OCI-LY7 (cell line): ENCODE measurements at regions not wholly inside any gene's neighbourhood (a gene's known extent, or its start where the extent isn't known, plus 50 kb on each side); places are given as distances from the start of the nearest gene placed in this dataset.

Experiments used
- BruUV-seq: library from RNA; stranded (reverse); fragments of 400-500 nt; replicated peaks from 2 replicates; lab custom pipeline; 2021; lab: Mats Ljungman, UMichigan
- CTCF ChIA-PET: fragments of 300-600 bp; sonication (Branson Sonifier 250); formaldehyde crosslinking; loops from one replicate; lab custom pipeline; 2022; ENCODE audit warnings: antibody characterized with exemption; ENCODE audit not compliant: unreplicated experiment; lab: Charles Lee
- POLR2A ChIA-PET: fragments of 300-600 bp; sonication (Branson Sonifier 250); formaldehyde crosslinking; loops from one replicate; lab custom pipeline; 2022; ENCODE audit warnings: antibody characterized with exemption; lab: Charles Lee
- DNase-seq: peaks from one replicate; pipeline ENCODE4 v3.0.0-alpha.2; 2015; ENCODE audit warnings: low spot score
- H2AFZ ChIP-seq: fragments of 200-600 bp; sonication (generic), shearing (Covaris generic); 2 replicates; pipeline ENCODE4 v1.6.1; 2014; ENCODE audit warnings: mild to moderate bottlenecking, antibody characterized with exemption, low read length, moderate library complexity
- H3K27ac ChIP-seq: fragments of 200-600 bp; sonication (generic); 2 replicates; pipeline ENCODE4 v1.5.1; 2014; ENCODE audit warnings: mixed run types, low read depth, mild to moderate bottlenecking, moderate library complexity, low read length, inconsistent platforms; ENCODE audit not compliant: poor library complexity, severe bottlenecking
- H3K36me3 ChIP-seq: fragments of 200-600 bp; sonication (generic); 2 replicates; pipeline ENCODE4 v1.6.1; 2014; ENCODE audit warnings: mild to moderate bottlenecking, antibody characterized with exemption, low read length, moderate library complexity, mixed read lengths; ENCODE audit not compliant: insufficient read depth
- H3K4me1 ChIP-seq: fragments of 200-600 bp; sonication (generic); 2 replicates; pipeline ENCODE4 v1.5.1; 2014; ENCODE audit warnings: mild to moderate bottlenecking, low read length; ENCODE audit not compliant: insufficient read depth, poor library complexity, severe bottlenecking
- H3K4me2 ChIP-seq: fragments of 200-600 bp; sonication (generic); 2 replicates; pipeline ENCODE4 v1.6.1; 2014; ENCODE audit warnings: mild to moderate bottlenecking, low read length
- H3K4me3 ChIP-seq: fragments of 200-600 bp; sonication (generic); 2 replicates; pipeline ENCODE4 v1.5.1; 2014; ENCODE audit warnings: mild to moderate bottlenecking, low read depth, low read length; ENCODE audit not compliant: poor library complexity, severe bottlenecking
- H3K79me2 ChIP-seq: fragments of 200-600 bp; sonication (generic); 2 replicates; pipeline ENCODE4 v1.6.1; 2016; ENCODE audit warnings: low read depth, mild to moderate bottlenecking, low read length, moderate library complexity, mixed read lengths; ENCODE audit not compliant: insufficient read depth
- H3K9me2 ChIP-seq: fragments of 200-600 bp; sonication (generic); 2 replicates; pipeline ENCODE4 v1.6.1; 2016; ENCODE audit warnings: mild to moderate bottlenecking, low read length, mixed read lengths; ENCODE audit not compliant: insufficient read depth
- H3K9me3 ChIP-seq: fragments of 200-600 bp; sonication (generic); 2 replicates; pipeline ENCODE4 v1.6.1; 2014; ENCODE audit warnings: mild to moderate bottlenecking, mixed run types, low read length, mixed read lengths
- H4K20me1 ChIP-seq: fragments of 200-600 bp; sonication (generic); 2 replicates; pipeline ENCODE4 v1.6.1; 2014; ENCODE audit warnings: mild to moderate bottlenecking, antibody characterized with exemption, low read length, moderate library complexity, mixed read lengths; ENCODE audit not compliant: insufficient read depth
- EZH2phosphoT487 ChIP-seq: fragments of 200-600 bp; sonication (generic); IDR thresholded peaks from 2 replicates; pipeline ENCODE4 v1.6.1; 2018; ENCODE audit warnings: low read depth, borderline replicate concordance, mild to moderate bottlenecking, mixed run types, antibody characterized with exemption, low read length, moderate library complexity, mixed read lengths
- intact Hi-C: fragments of 100-400 bp; cut with micrococcal nuclease; formaldehyde crosslinking; loops from one replicate; pipeline ENCODE4 v1.10.0; 2022; ENCODE audit not compliant: unreplicated experiment
- TF ChIP-seq, protein P1 (sequence below): fragments of 200-600 bp; sonication (generic); conservative IDR thresholded peaks from 2 replicates; pipeline ENCODE4 v1.5.1; 2014; ENCODE audit warnings: mild to moderate bottlenecking, antibody characterized with exemption, low read length, moderate library complexity, mixed read lengths

DNA sequence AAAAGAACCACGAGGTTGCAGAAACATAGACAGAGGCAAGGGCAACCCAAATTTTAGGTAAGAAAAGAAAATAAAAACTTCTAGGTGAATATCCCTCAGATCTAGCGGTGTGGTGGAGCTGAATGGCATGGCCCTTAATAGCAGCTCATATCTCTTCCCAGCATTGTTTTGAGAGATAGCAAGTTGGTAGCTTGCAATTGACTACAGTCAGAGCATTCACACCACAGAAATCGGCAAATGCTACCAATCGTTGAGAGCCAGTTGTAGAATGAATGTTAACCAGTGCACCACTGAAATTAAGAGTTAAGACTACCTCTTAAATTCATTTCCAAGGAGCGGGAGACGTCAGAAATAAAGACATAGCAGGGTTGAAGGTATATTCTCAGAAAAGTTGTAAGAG, 184.0 kb upstream of the KIT start:
- H2AFZ ChIP-seq, result no peak overlapping the region
- no peak overlapping the region for H3K27ac ChIP-seq
- ChIA-PET CTCF (no interaction called here), POLR2A (interaction anchor here (1.3 kb wide), 1 partner anchor 19 kb away, joined by 6 read pairs; no protein-coding TSS in a partner anchor)
- no peak for TF ChIP-seq EZH2phosphoT487
- TF ChIP-seq, protein P1, sequence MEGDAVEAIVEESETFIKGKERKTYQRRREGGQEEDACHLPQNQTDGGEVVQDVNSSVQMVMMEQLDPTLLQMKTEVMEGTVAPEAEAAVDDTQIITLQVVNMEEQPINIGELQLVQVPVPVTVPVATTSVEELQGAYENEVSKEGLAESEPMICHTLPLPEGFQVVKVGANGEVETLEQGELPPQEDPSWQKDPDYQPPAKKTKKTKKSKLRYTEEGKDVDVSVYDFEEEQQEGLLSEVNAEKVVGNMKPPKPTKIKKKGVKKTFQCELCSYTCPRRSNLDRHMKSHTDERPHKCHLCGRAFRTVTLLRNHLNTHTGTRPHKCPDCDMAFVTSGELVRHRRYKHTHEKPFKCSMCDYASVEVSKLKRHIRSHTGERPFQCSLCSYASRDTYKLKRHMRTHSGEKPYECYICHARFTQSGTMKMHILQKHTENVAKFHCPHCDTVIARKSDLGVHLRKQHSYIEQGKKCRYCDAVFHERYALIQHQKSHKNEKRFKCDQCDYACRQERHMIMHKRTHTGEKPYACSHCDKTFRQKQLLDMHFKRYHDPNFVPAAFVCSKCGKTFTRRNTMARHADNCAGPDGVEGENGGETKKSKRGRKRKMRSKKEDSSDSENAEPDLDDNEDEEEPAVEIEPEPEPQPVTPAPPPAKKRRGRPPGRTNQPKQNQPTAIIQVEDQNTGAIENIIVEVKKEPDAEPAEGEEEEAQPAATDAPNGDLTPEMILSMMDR, result no peak
- H3K4me2 ChIP-seq, result no peak overlapping the region
- H3K79me2 ChIP-seq, result no peaks in the 10 kb centered on the region
- no peak overlapping the region for H3K4me3 ChIP-seq
- no TSS peak for BruUV-seq
- intact Hi-C loops, result no loop called here
- H4K20me1 ChIP-seq, result no peaks in the 10 kb centered on the region
- H3K4me1 ChIP-seq, result no peaks in the 10 kb centered on the region
- DNase-seq, result no peak
- H3K9me2 ChIP-seq, result no peaks in the 10 kb centered on the region
- H3K36me3 ChIP-seq, result no peaks in the 10 kb centered on the region
- H3K9me3 ChIP-seq, result no peaks in the 10 kb centered on the region

DNA sequence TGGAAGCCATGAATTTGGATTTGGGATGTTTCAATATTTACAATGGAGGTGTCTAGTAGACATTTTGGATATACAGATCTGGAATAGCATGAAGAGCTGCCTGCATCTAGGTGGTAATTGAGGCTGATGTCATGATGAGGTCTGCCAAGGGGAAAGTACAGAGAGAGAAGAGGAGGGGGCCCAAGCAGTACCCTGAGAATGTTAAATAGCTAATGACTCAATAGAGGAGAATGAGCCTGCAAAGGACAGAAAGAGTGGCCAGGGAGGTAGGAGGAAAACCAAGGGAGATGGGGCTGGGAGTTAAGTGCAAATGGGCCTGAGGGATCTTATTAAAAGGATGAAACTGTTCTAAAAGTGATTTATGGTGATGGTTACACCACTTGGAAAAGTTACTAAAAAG, 182.2 kb upstream of the KIT start:
- intact Hi-C loops, result no loop called here
- no peaks in the 10 kb centered on the region for H3K9me3 ChIP-seq
- H3K36me3 ChIP-seq, result no peaks in the 10 kb centered on the region
- ChIA-PET CTCF (no interaction called here), POLR2A (interaction anchor here (1.1 kb wide), 1 partner anchor 36 kb away, joined by 3 read pairs; no protein-coding TSS in a partner anchor)
- no peak overlapping the region for H3K27ac ChIP-seq
- H3K4me3 ChIP-seq, result no peak overlapping the region
- H3K79me2 ChIP-seq, result no peaks in the 10 kb centered on the region
- no peaks in the 10 kb centered on the region for H4K20me1 ChIP-seq
- no peaks in the 10 kb centered on the region for H3K9me2 ChIP-seq
- DNase-seq, result no peak
- no peak for TF ChIP-seq EZH2phosphoT487
- TF ChIP-seq, protein P1, result no peak
- H2AFZ ChIP-seq, result no peak overlapping the region
- no peaks in the 10 kb centered on the region for H3K4me1 ChIP-seq
- BruUV-seq, result no TSS peak
- H3K4me2 ChIP-seq, result no peak overlapping the region

DNA sequence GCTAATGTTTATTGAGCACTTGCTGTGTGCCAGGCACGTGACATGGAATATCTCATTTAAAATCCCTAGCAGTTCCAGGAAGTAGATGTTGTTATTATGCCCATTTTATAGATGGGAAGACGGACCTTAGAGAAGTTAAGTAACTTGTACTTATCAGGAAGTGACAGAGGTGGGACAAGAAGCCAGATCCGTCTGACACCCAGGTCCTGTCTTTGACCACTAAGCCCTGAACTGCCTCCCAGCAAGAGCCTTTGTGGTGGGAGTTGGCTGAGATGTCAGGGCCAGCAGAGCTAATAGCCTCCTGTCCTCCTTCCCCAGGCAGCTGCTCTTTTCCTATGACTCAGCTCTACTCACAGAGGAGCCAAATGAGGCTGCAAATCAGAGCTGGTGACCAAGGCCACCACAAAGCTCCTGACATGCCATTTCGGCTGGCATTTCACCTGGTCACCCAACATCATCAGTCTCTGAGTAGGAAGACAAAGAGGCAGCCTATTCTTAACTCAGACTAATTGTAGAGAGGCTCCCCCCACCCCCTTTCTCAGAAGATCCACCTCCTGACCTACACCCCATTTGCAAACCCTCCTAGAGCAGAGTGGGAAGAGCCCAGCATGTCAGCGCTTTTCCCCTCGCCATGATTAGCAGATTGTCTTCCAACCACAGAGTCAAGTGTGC, 175.1 kb upstream of the KIT start:
- Histone ChIP-seq H3K4me3 (no peak overlapping the region), H3K4me1 (no peaks in the 10 kb centered on the region), H4K20me1 (no peaks in the 10 kb centered on the region), H3K9me2 (no peaks in the 10 kb centered on the region), H3K4me2 (no peak overlapping the region), H2AFZ (no peak overlapping the region), H3K79me2 (no peaks in the 10 kb centered on the region), H3K36me3 (no peaks in the 10 kb centered on the region), H3K9me3 (no peaks in the 10 kb centered on the region), H3K27ac (no peak overlapping the region)
- POLR2A ChIA-PET, result no interaction called here
- DNase-seq, result no peak
- TF ChIP-seq EZH2phosphoT487, result no peak
- TF ChIP-seq, protein P1, result no peak
- CTCF ChIA-PET, result no interaction called here
- BruUV-seq, result no TSS peak
- intact Hi-C loops, result no loop called here
